OCI-LY7 (cell line): ENCODE measurements at regions not wholly inside any gene's neighbourhood (a gene's known extent, or its start where the extent isn't known, plus 50 kb on each side); places are given as distances from the start of the nearest gene placed in this dataset.
"Not testable (repeated sequence)": the region's sequence is repeated elsewhere in the genome, so short reads cannot be mapped to it uniquely, and the experiment has no call there.

Experiments
- CTCF ChIP-seq: fragments of 200-600 bp; sonication (generic); conservative IDR thresholded peaks from 2 replicates; pipeline ENCODE4 v1.5.1; 2014; ENCODE audit warnings: mild to moderate bottlenecking, antibody characterized with exemption, low read length, moderate library complexity, mixed read lengths
- EZH2phosphoT487 ChIP-seq: fragments of 200-600 bp; sonication (generic); IDR thresholded peaks from 2 replicates; pipeline ENCODE4 v1.6.1; 2018; ENCODE audit warnings: low read depth, borderline replicate concordance, mild to moderate bottlenecking, mixed run types, antibody characterized with exemption, low read length, moderate library complexity, mixed read lengths

GRCh38 chr11:134953417-134953970 is 541.5 kb upstream of the B3GAT1 start:
- TF ChIP-seq CTCF, EZH2phosphoT487: not testable (repeated sequence)
